ENCODE measurements at regions not wholly inside any gene's neighbourhood (a gene's known extent, or its start where the extent isn't known, plus 50 kb on each side); places are given as distances from the start of the nearest gene placed in this dataset.

DNA sequence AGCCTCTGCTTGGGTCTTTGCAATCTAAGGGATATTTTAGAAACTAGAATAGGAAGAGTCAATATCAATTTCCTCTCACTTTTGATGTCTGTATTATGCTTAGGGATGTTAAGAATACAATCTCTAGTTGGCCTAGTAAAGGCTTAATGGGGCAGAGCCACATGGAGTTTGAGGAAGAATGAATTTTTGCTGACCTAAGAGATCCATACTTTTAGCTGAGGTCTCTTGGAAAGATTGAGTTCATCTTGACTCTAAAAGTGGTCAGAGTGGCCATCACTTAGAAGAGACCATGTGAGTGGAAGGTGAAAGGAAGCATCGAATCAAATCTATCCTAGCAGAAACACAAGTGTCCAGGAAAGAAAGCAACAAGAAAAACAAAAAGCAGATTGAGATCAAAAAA, 92.2 kb upstream of the SLC28A3 start:
- TF ChIP-seq, protein P1, sequence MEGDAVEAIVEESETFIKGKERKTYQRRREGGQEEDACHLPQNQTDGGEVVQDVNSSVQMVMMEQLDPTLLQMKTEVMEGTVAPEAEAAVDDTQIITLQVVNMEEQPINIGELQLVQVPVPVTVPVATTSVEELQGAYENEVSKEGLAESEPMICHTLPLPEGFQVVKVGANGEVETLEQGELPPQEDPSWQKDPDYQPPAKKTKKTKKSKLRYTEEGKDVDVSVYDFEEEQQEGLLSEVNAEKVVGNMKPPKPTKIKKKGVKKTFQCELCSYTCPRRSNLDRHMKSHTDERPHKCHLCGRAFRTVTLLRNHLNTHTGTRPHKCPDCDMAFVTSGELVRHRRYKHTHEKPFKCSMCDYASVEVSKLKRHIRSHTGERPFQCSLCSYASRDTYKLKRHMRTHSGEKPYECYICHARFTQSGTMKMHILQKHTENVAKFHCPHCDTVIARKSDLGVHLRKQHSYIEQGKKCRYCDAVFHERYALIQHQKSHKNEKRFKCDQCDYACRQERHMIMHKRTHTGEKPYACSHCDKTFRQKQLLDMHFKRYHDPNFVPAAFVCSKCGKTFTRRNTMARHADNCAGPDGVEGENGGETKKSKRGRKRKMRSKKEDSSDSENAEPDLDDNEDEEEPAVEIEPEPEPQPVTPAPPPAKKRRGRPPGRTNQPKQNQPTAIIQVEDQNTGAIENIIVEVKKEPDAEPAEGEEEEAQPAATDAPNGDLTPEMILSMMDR (conservative IDR thresholded peaks at IDR 0.05; ENCODE audit: low read depth, low read length), result no peak
- TF ChIP-seq NFE2L2 (IDR thresholded peaks at IDR 0.05; ENCODE audit: low read depth, low read length), result no peak

Measured in IMR-90 (cell line).